HEK293 (cell line): ENCODE measurements at regions not wholly inside any gene's neighbourhood (a gene's known extent, or its start where the extent isn't known, plus 50 kb on each side); places are given as distances from the start of the nearest gene placed in this dataset.

Experiments
- CTCF ChIA-PET: fragments of 350-600 bp; formaldehyde crosslinking; extraction: SDS; loops from one replicate; lab custom pipeline; 2021; ENCODE audit warnings: antibody characterized with exemption; lab: Yijun Ruan, JAX
- POLR2A ChIA-PET: fragments of 300-600 bp; formaldehyde crosslinking; extraction: SDS; loops from one replicate; lab custom pipeline; 2020; ENCODE audit warnings: antibody characterized with exemption, inconsistent platforms; lab: Yijun Ruan, JAX
- H3K27ac ChIP-seq: fragments of 200-500 bp; sonication (Bioruptor generic); 2 replicates; pipeline ENCODE4 v1.5.1; 2014; ENCODE audit warnings: low read depth, low read length, control low read depth, inconsistent platforms; ENCODE audit errors: extremely low read depth
- H3K36me3 ChIP-seq, 2 experiments: fragments of 200-500 bp in 1 of 2; sonication (Bioruptor generic) in 1 of 2; 1 replicate in 1 of 2; 2 replicates in 1 of 2; pipeline ENCODE4 v1.5.1; 2014 to 2017; ENCODE audit warnings: inconsistent platforms in 2 of 2, low read length in 2 of 2; ENCODE audit not compliant: control insufficient read depth in 2 of 2, insufficient read depth in 1 of 2
- H3K4me1 ChIP-seq: fragments of 200-500 bp; sonication (Bioruptor generic); 2 replicates; pipeline ENCODE4 v1.5.1; 2014; ENCODE audit warnings: mild to moderate bottlenecking, low read length, inconsistent platforms; ENCODE audit not compliant: control insufficient read depth, insufficient read depth
- H3K4me3 ChIP-seq: 2 replicates; pipeline ENCODE4 v1.5.1; 2011; ENCODE audit warnings: low read depth, mild to moderate bottlenecking, control low read depth, low read length, moderate library complexity
- H3K9me3 ChIP-seq: fragments of 200-500 bp; sonication (Bioruptor generic); 2 replicates; pipeline ENCODE4 v1.5.1; 2014; ENCODE audit warnings: low read depth, low read length, inconsistent platforms; ENCODE audit not compliant: control insufficient read depth, insufficient read depth
- CTCF ChIP-seq: fragments of 450-650 bp; formaldehyde crosslinking; IDR thresholded peaks from 2 replicates; pipeline ENCODE4 v1.5.1; 2016; ENCODE audit warnings: missing biosample characterization, missing genetic modification characterization
- KLF17 ChIP-seq: fragments of 450-650 bp; formaldehyde crosslinking; IDR thresholded peaks from 2 replicates; pipeline ENCODE4 v1.5.1; 2016; ENCODE audit warnings: missing biosample characterization, missing genetic modification characterization
- KLF8 ChIP-seq: fragments of 450-650 bp; formaldehyde crosslinking; IDR thresholded peaks from 2 replicates; pipeline ENCODE4 v1.5.1; 2016; ENCODE audit warnings: missing biosample characterization, missing genetic modification characterization
- KLF9 ChIP-seq: fragments of 450-650 bp; formaldehyde crosslinking; IDR thresholded peaks from 2 replicates; pipeline ENCODE4 v1.5.1; 2016; ENCODE audit warnings: missing biosample characterization, missing genetic modification characterization, low read depth
- PRDM1 ChIP-seq: fragments of 450-650 bp; formaldehyde crosslinking; IDR thresholded peaks from 2 replicates; pipeline ENCODE4; 2016; ENCODE audit warnings: missing biosample characterization, missing genetic modification characterization
- RBAK ChIP-seq: fragments of 450-650 bp; formaldehyde crosslinking; IDR thresholded peaks from 2 replicates; pipeline ENCODE4 v1.5.1; 2016; ENCODE audit warnings: missing biosample characterization, missing genetic modification characterization
- ZBTB1 ChIP-seq: fragments of 450-650 bp; formaldehyde crosslinking; IDR thresholded peaks from 2 replicates; pipeline ENCODE4 v1.5.1; 2016; ENCODE audit warnings: missing biosample characterization, missing genetic modification characterization
- ZBTB8A ChIP-seq: fragments of 450-650 bp; formaldehyde crosslinking; IDR thresholded peaks from 2 replicates; pipeline ENCODE4 v1.5.1; 2016; ENCODE audit warnings: missing biosample characterization, missing genetic modification characterization
- ZEB2 ChIP-seq: fragments of 450-650 bp; formaldehyde crosslinking; IDR thresholded peaks from 2 replicates; pipeline ENCODE4 v1.5.1; 2016; ENCODE audit warnings: missing biosample characterization, missing genetic modification characterization
- ZNF2 ChIP-seq: fragments of 450-650 bp; formaldehyde crosslinking; IDR thresholded peaks from 2 replicates; pipeline ENCODE4 v1.5.1; 2016; ENCODE audit warnings: missing biosample characterization, missing genetic modification characterization
- ZNF211 ChIP-seq: fragments of 450-650 bp; formaldehyde crosslinking; IDR thresholded peaks from 2 replicates; pipeline ENCODE4 v1.5.1; 2016; ENCODE audit warnings: low read depth, missing biosample characterization, missing genetic modification characterization
- ZNF248 ChIP-seq: fragments of 450-650 bp; formaldehyde crosslinking; IDR thresholded peaks from 2 replicates; pipeline ENCODE4 v1.5.1; 2017; ENCODE audit warnings: missing biosample characterization, missing genetic modification characterization
- ZNF266 ChIP-seq: fragments of 450-650 bp; formaldehyde crosslinking; IDR thresholded peaks from 2 replicates; pipeline ENCODE4 v1.5.1; 2016; ENCODE audit warnings: missing biosample characterization, missing genetic modification characterization, low read depth
- ZNF280D ChIP-seq: fragments of 450-650 bp; formaldehyde crosslinking; IDR thresholded peaks from 2 replicates; pipeline ENCODE4 v1.5.1; 2016; ENCODE audit warnings: missing biosample characterization, missing genetic modification characterization
- ZNF292 ChIP-seq: fragments of 450-650 bp; formaldehyde crosslinking; IDR thresholded peaks from 2 replicates; pipeline ENCODE4 v1.5.1; 2016; ENCODE audit warnings: low read depth, missing biosample characterization, missing genetic modification characterization, borderline replicate concordance
- ZNF341 ChIP-seq: fragments of 450-650 bp; formaldehyde crosslinking; IDR thresholded peaks from 2 replicates; pipeline ENCODE4; 2016; ENCODE audit warnings: low read depth, missing biosample characterization, missing genetic modification characterization
- ZNF580 ChIP-seq: fragments of 450-650 bp; formaldehyde crosslinking; IDR thresholded peaks from 2 replicates; pipeline ENCODE4 v1.5.1; 2016; ENCODE audit warnings: missing biosample characterization, missing genetic modification characterization
- ZNF585B ChIP-seq: fragments of 450-650 bp; formaldehyde crosslinking; IDR thresholded peaks from 2 replicates; pipeline ENCODE4 v1.5.1; 2016; ENCODE audit warnings: missing biosample characterization, missing genetic modification characterization
- ZNF596 ChIP-seq: fragments of 450-650 bp; IDR thresholded peaks from 2 replicates; pipeline ENCODE4 v1.5.0; 2018; ENCODE audit warnings: missing biosample characterization, mild to moderate bottlenecking, missing genetic modification characterization, moderate library complexity
- ZNF624 ChIP-seq: fragments of 450-650 bp; formaldehyde crosslinking; IDR thresholded peaks from 2 replicates; pipeline ENCODE4 v1.5.1; 2017; ENCODE audit warnings: missing biosample characterization, missing genetic modification characterization
- ZNF629 ChIP-seq: fragments of 450-650 bp; formaldehyde crosslinking; IDR thresholded peaks from 2 replicates; pipeline ENCODE4 v1.5.1; 2017; ENCODE audit warnings: missing biosample characterization, missing genetic modification characterization
- ZNF654 ChIP-seq: fragments of 450-650 bp; formaldehyde crosslinking; IDR thresholded peaks from 2 replicates; pipeline ENCODE4 v1.5.1; 2016; ENCODE audit warnings: low read depth, missing biosample characterization, missing genetic modification characterization
- ZNF660 ChIP-seq: fragments of 450-650 bp; IDR thresholded peaks from 2 replicates; pipeline ENCODE4 v1.5.1; 2018; ENCODE audit warnings: missing biosample characterization, mild to moderate bottlenecking, missing genetic modification characterization
- ZNF837 ChIP-seq: fragments of 450-650 bp; formaldehyde crosslinking; IDR thresholded peaks from 2 replicates; pipeline ENCODE4 v1.5.1; 2016; ENCODE audit warnings: missing biosample characterization, missing genetic modification characterization

- Histone ChIP-seq H3K9me3 (no peaks in the 10 kb centered on the region), H3K4me1 (no peaks in the 10 kb centered on the region), H3K27ac (no peak overlapping the region), H3K4me3 (no peak overlapping the region), H3K36me3 (no peaks in the 10 kb centered on the region)
- POLR2A ChIA-PET = no interaction called here
- CTCF ChIA-PET = no interaction called here
- TF ChIP-seq ZNF629 (no peak), ZNF654 (tag by site-specific recombination) (no peak), ZNF341 (tag by site-specific recombination) (no peak), ZNF596 (no peak), ZNF585B (no peak), ZNF837 (no peak), KLF8 (tag by site-specific recombination) (no peak), ZNF280D (tag by site-specific recombination) (no peak), ZNF211 (tag by site-specific recombination) (no peak), ZEB2 (tag by site-specific recombination) (no peak), ZNF660 (tag by site-specific recombination) (no peak)
These were observed 398.7 kb downstream of the TMEM121 start for GRCh38 chr14:105924951-105925591.

DNA sequence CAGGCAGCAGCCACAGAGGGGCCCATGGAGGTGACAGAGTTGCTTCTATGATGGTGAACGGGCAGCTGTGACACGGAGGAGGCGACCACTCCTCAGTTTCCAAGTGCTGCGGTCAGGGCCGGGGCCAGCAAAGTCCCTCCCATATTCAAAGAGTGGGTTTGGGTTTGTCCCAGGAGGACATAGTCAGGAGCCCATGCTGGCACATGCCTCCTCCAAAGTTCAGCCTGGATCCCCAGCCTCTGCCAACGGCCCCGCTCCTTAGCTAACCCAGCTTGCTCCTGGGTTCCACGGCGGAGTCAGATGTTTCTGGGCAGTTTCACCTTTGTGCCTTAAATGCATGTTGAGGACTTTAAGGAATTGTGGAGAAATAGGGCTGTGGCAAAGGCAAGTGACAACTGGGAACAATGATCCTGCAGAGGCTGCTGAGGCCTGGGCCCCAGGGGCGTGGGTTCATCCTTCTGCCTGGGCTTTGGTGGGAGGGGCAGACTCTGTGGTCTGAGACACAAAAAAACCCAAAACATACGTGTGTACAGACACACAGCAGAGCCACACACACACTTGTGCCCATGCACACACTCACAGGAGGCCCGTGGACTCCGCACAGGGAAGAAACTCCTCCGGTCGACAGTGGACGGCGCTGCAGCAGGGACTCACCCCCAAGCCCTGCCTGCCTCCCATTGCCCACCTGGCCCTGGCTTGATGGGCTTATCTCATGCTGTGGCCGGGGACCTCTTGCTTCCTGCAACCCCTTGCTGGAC is 399.4 kb downstream of the TMEM121 start:
- no peak overlapping the region for H3K27ac ChIP-seq
- H3K4me1 ChIP-seq = no peaks in the 10 kb centered on the region
- TF ChIP-seq ZNF266 (tag by site-specific recombination) = no peak
- no peak for TF ChIP-seq ZNF2
- TF ChIP-seq ZNF580 = no peak
- no peak for TF ChIP-seq RBAK (tag by site-specific recombination)
- TF ChIP-seq, all 188 proteins: peak for 0
- H3K36me3 ChIP-seq = no peaks in the 10 kb centered on the region
- POLR2A ChIA-PET = no interaction called here
- CTCF ChIA-PET = no interaction called here
- no peak overlapping the region for H3K4me3 ChIP-seq
- H3K9me3 ChIP-seq = no peaks in the 10 kb centered on the region

- Histone ChIP-seq H3K27ac (no peak overlapping the region), H3K9me3 (no peaks in the 10 kb centered on the region), H3K4me1 (no peaks in the 10 kb centered on the region)
- CTCF ChIA-PET = no interaction called here
- TF ChIP-seq ZNF248 (tag by site-specific recombination) (no peak), CTCF (tag by site-specific recombination) (no peak), PRDM1 (no peak), KLF17 (tag by site-specific recombination) (no peak), ZNF624 (no peak), ZBTB1 (tag by site-specific recombination) (no peak), ZNF292 (tag by site-specific recombination) (no peak), ZBTB8A (tag by site-specific recombination) (no peak), KLF9 (tag by site-specific recombination) (no peak)
- TF ChIP-seq, all 188 proteins: peak for 0
- no peaks in the 10 kb centered on the region for H3K36me3 ChIP-seq
- H3K4me3 ChIP-seq = no peak overlapping the region
- POLR2A ChIA-PET = no interaction called here
These were observed 400.2 kb downstream of the TMEM121 start for GRCh38 chr14:105926373-105927095.
